ENCODE measurements at regions not wholly inside any gene's neighbourhood (a gene's known extent, or its start where the extent isn't known, plus 50 kb on each side); places are given as distances from the start of the nearest gene placed in this dataset.

DNA sequence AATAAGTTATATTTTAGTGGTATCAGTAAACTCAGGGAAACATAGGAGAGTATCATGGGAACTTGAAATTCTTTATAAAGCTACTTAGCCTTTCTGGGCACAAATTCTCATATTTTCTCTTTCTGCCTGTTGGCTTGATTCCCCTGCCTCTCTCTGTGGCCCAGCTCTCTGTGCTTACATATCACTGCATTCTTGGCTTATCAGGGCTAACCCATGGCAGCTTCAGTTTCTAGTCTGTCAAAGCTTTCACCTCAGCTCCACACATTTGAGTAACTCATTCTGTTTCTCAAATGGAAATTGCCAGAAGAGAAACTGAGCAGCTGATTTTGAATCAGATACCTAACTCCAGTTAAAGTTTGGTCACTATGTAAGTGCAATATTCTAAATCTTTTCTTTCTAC lies 713.1 kb downstream of the DNAJB9 start:
- TF ChIP-seq, protein P1, sequence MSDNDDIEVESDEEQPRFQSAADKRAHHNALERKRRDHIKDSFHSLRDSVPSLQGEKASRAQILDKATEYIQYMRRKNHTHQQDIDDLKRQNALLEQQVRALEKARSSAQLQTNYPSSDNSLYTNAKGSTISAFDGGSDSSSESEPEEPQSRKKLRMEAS (IDR thresholded peaks at IDR 0.05), result no peak
- TF ChIP-seq RAD21 (IDR thresholded peaks at IDR 0.05) (no peak), SP1 (IDR thresholded peaks at IDR 0.05) (no peak)
- TF ChIP-seq, protein P2, sequence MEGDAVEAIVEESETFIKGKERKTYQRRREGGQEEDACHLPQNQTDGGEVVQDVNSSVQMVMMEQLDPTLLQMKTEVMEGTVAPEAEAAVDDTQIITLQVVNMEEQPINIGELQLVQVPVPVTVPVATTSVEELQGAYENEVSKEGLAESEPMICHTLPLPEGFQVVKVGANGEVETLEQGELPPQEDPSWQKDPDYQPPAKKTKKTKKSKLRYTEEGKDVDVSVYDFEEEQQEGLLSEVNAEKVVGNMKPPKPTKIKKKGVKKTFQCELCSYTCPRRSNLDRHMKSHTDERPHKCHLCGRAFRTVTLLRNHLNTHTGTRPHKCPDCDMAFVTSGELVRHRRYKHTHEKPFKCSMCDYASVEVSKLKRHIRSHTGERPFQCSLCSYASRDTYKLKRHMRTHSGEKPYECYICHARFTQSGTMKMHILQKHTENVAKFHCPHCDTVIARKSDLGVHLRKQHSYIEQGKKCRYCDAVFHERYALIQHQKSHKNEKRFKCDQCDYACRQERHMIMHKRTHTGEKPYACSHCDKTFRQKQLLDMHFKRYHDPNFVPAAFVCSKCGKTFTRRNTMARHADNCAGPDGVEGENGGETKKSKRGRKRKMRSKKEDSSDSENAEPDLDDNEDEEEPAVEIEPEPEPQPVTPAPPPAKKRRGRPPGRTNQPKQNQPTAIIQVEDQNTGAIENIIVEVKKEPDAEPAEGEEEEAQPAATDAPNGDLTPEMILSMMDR (IDR thresholded peaks at IDR 0.05; ENCODE audit: low read depth, low read length, missing input control), result no peak
- TF ChIP-seq, protein P3, sequence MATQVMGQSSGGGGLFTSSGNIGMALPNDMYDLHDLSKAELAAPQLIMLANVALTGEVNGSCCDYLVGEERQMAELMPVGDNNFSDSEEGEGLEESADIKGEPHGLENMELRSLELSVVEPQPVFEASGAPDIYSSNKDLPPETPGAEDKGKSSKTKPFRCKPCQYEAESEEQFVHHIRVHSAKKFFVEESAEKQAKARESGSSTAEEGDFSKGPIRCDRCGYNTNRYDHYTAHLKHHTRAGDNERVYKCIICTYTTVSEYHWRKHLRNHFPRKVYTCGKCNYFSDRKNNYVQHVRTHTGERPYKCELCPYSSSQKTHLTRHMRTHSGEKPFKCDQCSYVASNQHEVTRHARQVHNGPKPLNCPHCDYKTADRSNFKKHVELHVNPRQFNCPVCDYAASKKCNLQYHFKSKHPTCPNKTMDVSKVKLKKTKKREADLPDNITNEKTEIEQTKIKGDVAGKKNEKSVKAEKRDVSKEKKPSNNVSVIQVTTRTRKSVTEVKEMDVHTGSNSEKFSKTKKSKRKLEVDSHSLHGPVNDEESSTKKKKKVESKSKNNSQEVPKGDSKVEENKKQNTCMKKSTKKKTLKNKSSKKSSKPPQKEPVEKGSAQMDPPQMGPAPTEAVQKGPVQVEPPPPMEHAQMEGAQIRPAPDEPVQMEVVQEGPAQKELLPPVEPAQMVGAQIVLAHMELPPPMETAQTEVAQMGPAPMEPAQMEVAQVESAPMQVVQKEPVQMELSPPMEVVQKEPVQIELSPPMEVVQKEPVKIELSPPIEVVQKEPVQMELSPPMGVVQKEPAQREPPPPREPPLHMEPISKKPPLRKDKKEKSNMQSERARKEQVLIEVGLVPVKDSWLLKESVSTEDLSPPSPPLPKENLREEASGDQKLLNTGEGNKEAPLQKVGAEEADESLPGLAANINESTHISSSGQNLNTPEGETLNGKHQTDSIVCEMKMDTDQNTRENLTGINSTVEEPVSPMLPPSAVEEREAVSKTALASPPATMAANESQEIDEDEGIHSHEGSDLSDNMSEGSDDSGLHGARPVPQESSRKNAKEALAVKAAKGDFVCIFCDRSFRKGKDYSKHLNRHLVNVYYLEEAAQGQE (IDR thresholded peaks at IDR 0.05), result no peak

All from liver (tissue), 3 donors.